GM12865 (cell line): ENCODE measurements at regions not wholly inside any gene's neighbourhood (a gene's known extent, or its start where the extent isn't known, plus 50 kb on each side); places are given as distances from the start of the nearest gene placed in this dataset.

Experiments used
- DNase-seq: peaks from one replicate; pipeline ENCODE4 v3.0.0; 2010; ENCODE audit warnings: low read depth
- H3K4me3 ChIP-seq: 2 replicates; pipeline ENCODE4 v1.5.1; 2011; ENCODE audit warnings: mild to moderate bottlenecking, low read depth, low read length, control low read depth
- TF ChIP-seq, protein P1 (sequence below): IDR thresholded peaks from 2 replicates; pipeline ENCODE4 v1.5.1; 2011; ENCODE audit warnings: low read length, control low read depth, low read depth, inconsistent platforms; ENCODE audit not compliant: insufficient read depth; ENCODE audit errors: missing control alignments

DNA sequence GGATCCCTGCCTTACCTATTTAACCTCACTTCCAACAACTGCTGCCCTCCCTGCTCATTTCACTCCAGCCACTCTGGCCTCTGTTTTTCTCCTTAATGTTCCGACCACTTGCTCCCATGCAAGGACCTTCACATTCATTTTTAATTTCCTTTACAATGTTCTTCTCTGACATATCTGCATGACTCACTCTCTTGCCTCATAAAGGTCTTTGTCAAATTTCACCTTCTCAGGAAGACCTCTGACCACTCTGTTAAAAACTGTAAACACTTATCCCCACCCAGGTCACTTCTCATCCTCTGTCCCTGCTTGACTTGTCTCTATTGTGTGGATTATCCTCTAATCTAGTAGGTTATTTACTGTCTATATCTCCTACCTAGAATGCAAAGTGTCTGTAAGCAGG, 751.2 kb downstream of the BRINP1 start:
- H3K4me3 ChIP-seq, result no peak overlapping the region
- TF ChIP-seq, protein P1, sequence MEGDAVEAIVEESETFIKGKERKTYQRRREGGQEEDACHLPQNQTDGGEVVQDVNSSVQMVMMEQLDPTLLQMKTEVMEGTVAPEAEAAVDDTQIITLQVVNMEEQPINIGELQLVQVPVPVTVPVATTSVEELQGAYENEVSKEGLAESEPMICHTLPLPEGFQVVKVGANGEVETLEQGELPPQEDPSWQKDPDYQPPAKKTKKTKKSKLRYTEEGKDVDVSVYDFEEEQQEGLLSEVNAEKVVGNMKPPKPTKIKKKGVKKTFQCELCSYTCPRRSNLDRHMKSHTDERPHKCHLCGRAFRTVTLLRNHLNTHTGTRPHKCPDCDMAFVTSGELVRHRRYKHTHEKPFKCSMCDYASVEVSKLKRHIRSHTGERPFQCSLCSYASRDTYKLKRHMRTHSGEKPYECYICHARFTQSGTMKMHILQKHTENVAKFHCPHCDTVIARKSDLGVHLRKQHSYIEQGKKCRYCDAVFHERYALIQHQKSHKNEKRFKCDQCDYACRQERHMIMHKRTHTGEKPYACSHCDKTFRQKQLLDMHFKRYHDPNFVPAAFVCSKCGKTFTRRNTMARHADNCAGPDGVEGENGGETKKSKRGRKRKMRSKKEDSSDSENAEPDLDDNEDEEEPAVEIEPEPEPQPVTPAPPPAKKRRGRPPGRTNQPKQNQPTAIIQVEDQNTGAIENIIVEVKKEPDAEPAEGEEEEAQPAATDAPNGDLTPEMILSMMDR, result no peak
- no peak for DNase-seq

DNA sequence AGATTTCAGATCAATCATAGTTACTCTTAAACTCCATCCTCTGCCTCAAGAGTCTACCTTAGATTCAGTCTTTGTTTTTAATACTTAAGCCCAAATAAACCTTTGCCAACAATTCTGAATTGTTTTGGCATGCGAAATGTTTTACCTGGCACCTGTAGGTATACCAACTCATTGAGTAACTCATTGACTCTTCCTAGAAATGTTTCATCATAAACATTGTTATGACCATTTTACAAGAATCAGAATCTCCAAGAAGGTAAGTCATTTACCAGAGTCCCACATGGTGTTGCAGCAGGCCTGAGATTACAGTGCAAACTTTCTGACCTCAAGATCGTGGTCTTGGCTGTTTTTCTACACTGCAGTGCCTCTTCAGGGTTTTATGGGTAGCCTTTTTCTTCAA, 750.4 kb downstream of the BRINP1 start:
- no peak overlapping the region for H3K4me3 ChIP-seq
- DNase-seq, result no peak
- TF ChIP-seq, protein P1, result no peak

DNA sequence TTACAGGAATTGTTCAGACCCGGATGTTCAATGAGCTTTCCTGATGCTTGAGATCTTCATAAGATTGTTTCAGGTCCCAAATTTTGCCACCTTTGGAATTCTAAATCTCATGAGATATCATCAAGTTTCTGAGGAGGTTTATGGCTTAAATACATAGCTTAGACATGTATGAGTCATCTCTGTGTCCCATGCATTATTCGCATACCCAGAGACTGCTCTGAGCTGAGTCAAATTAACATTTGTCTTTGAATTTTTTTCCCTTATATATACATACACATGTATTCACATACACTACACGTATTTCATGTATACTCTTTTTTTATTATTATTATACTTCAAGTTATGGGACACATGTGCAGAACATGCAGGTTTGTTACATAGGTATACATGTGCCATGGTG, 744.6 kb downstream of the BRINP1 start:
- no peak for DNase-seq
- H3K4me3 ChIP-seq, result no peak overlapping the region
- TF ChIP-seq, protein P1, result no peak

DNA sequence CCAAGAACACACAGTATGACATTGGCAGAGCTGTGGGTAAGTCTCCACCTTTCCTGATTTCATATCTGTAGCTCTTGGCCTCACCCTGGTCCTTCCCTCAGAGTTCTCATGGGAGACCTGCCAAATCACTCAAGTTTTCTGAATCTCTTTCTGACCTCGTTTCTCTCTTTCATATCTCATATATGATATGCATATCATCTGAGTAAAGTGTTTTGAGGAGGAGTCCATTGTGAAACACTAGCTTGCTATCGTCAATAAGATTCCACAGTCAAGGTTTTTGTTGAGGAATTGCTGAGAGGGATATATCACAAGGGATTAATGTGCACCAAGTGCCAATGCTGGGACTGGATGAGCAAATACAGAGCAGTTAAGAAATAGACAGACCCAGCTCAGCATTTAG, 739.2 kb downstream of the BRINP1 start:
- DNase-seq, result no peak
- no peak overlapping the region for H3K4me3 ChIP-seq
- TF ChIP-seq, protein P1, result no peak

DNA sequence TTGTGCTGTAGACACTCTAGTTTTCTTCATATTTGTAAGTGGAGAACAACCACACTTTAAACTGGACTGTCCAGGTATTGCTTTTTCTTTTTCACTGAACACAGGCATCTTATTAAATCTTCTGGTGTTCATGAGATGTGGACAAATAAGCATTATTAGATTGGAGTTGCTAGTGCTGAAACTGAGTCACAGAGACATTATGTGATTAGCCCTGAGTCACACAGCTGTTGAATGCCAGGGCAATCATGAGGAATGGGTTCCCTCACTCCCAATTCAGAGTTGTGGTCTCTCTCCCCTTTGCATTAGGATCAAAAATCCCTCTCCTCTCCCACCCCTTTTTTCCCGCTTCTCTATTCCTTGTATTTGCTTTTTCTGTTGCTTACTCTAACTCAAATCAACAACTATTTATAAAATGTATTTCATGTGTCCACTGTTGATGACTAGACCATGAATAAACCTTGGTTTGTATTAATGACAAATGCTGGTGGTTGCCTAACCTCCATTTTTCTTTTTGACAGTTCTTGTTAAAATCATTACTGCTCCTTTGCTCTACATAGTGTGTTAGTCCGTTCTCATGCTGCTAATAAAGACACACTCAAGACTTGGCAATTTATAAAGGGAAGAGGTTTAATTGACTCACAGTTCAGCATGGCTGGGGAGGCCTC, 738.2 kb downstream of the BRINP1 start:
- no peak for DNase-seq
- no peak overlapping the region for H3K4me3 ChIP-seq
- TF ChIP-seq, protein P1, result no peak

DNA sequence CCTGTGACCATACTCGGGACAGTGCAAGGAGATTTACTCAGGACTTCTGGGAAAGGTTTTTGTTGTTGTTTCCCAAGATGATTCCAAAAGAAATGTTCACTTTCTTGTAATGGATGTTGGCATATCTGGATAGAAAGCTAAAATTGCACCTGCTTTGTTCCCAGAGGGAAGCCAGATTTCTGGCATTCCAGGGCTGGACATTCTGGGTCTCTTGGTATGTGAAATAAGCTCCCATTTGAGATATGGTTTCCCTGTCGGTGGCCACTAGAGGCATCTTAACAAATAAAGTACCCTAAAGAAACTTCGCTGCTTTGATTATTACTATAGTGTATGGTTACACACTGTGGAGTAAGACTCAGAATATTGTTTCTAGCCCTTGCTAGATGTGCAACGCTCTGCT, 737.3 kb downstream of the BRINP1 start:
- TF ChIP-seq, protein P1, result no peak
- DNase-seq, result no peak

DNA sequence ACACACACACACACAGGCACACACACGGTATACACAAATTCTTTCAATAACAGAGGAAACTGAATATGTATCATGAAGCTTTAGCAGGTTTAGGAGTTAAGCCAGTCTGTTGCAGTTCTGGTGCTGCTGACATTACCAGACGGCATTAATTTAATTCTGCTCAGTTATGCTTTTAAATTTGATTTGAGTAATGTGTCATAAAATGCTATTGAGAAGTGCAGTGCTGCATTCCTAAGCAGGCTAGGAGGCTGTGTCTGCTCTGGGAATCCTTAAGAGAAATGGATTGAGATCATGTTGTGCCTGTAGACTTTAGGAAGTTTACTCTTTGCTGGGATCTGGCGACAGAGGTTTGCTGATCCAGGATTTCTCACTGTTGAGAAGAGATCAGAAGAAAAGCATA, 733.8 kb downstream of the BRINP1 start:
- TF ChIP-seq, protein P1, result no peak
- H3K4me3 ChIP-seq, result no peak overlapping the region
- DNase-seq, result no peak

More for the DNA sequence above, 737.3 kb downstream of the BRINP1 start:
- no peak overlapping the region for H3K4me3 ChIP-seq
